GM18867 (cell line): ENCODE measurements at regions not wholly inside any gene's neighbourhood (a gene's known extent, or its start where the extent isn't known, plus 50 kb on each side); places are given as distances from the start of the nearest gene placed in this dataset.
"Not testable (repeated sequence)": the region's sequence is repeated elsewhere in the genome, so short reads cannot be mapped to it uniquely, and the experiment has no call there.

Experiments
- ATAC-seq: cut with Tn5 transposase; IDR thresholded peaks from one replicate; pipeline ENCODE4 v1.9.1; 2021; ENCODE audit warnings: mild to moderate bottlenecking, moderate library complexity; ENCODE audit not compliant: unreplicated experiment

GRCh38 chr5:177863822-177864446, 81.2 kb upstream of the FAM153A start:
- ATAC-seq = not testable (repeated sequence)

- ATAC-seq = not testable (repeated sequence)
Observed at GRCh38 chr5:177857642-177858200, 75.0 kb upstream of the FAM153A start.

- not testable (repeated sequence) for ATAC-seq
Observed at GRCh38 chr5:177856474-177856873, 73.8 kb upstream of the FAM153A start.

- ATAC-seq = not testable (repeated sequence)
Observed at GRCh38 chr5:177847914-177848313, 65.2 kb upstream of the FAM153A start.

GRCh38 chr5:177846598-177846997, 63.9 kb upstream of the FAM153A start:
- ATAC-seq = not testable (repeated sequence)

- ATAC-seq = not testable (repeated sequence)
Observed at GRCh38 chr5:177845906-177846305, 63.2 kb upstream of the FAM153A start.

GRCh38 chr5:177836191-177836590, 53.5 kb upstream of the FAM153A start:
- not testable (repeated sequence) for ATAC-seq
